ENCODE measurements at regions not wholly inside any gene's neighbourhood (a gene's known extent, or its start where the extent isn't known, plus 50 kb on each side); places are given as distances from the start of the nearest gene placed in this dataset.

DNA sequence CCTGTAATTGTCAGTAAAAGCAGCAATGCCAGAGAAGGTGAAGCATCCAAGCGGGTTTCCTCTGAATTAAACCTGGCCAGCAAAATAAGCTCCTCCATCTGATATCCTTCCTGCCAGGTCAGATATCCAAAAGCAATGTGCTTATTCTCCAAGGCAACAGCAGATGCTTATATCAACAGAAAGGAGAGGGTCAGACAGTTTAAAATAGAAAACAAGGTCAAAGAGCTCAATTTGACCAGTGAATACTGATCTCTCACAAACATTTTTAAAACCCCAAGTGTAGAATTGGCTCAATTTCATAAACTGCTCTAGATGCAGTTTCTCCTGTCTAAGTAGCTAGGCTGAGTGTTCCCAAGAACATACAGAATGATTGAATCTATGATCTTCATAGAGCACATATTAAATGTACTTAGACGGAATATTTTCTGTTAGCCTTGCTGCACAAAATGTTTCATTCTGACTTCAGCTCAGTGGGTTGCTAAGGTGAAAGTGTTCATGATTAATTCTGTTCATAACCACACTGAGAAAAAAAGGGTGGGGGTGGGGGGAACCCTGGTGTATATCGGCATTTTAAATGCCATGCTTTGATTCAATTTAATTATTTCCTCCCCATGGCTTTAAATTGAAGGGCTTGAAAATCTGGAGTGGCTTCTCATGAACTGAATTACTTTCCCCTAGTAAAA lies 174.2 kb upstream of the ARHGAP20 start:
- H3K36me3 ChIP-seq: no peaks in the 10 kb centered on the region
- H3K27me3 ChIP-seq: no peaks in the 10 kb centered on the region
- H3K4me3 ChIP-seq: no peak overlapping the region
- no peak for TF ChIP-seq POLR2A (IDR thresholded peaks at IDR 0.05)
- TF ChIP-seq CTCF (IDR thresholded peaks at IDR 0.05): no peak
- no peak overlapping the region for H3K27ac ChIP-seq
- no peaks in the 10 kb centered on the region for H3K9me3 ChIP-seq
- H3K4me1 ChIP-seq: peaks cover 0 to 4% (median 0%) of the 10 kb centered on the region in 4 donors
- DNase-seq: no peak

GRCh38 chr11:110883256-110883655 lies 171.0 kb upstream of the ARHGAP20 start:
- DNase-seq: no peak
- no peaks in the 10 kb centered on the region for H3K36me3 ChIP-seq
- no peaks in the 10 kb centered on the region for H3K27me3 ChIP-seq
- H3K4me3 ChIP-seq: no peak overlapping the region
- H3K9me3 ChIP-seq: no peaks in the 10 kb centered on the region
- peaks cover 0 to 4% (median 0%) of the 10 kb centered on the region in 4 donors for H3K4me1 ChIP-seq
- H3K27ac ChIP-seq: no peak overlapping the region
- TF ChIP-seq CTCF (IDR thresholded peaks at IDR 0.05) (no peak), POLR2A (IDR thresholded peaks at IDR 0.05) (no peak)

GRCh38 chr11:110878513-110878912 lies 166.3 kb upstream of the ARHGAP20 start:
- Histone ChIP-seq H3K9me3 (no peaks in the 10 kb centered on the region), H3K36me3 (no peaks in the 10 kb centered on the region), H3K4me3 (no peak overlapping the region), H3K27me3 (no peaks in the 10 kb centered on the region), H3K27ac (no peak overlapping the region), H3K4me1 (no peaks in the 10 kb centered on the region)
- TF ChIP-seq POLR2A (IDR thresholded peaks at IDR 0.05): no peak
- no peak for TF ChIP-seq CTCF (IDR thresholded peaks at IDR 0.05)
- no peak for DNase-seq

DNA sequence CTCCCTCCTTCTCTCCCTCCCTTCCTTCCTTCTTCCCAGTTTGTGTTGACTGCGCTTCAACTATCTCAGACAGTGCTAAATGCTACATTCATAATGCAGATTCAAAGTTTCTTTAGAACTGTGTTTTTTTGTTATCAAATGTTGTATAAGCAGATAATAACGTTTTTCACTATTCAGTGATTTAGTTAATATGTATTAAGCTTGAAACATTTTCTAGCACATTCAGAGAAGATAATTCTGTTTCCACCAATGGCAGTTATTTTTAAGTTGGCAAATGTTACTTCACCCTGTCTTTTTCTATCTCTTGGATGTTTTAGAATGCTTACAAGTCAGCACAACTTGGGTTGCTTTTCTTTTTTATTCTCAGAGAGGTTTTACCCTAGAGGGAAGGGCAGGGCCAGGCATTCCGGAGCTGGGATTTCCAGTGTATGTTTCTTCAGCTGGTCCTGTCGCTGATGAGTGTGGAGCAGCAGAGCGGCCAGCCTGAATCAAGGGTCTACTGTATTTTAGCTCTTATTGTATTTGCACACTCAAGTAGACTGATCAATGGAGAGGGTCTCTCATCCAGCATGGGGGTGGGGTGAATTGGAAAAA lies 162.3 kb upstream of the ARHGAP20 start:
- no peak overlapping the region for H3K27ac ChIP-seq
- no peak for TF ChIP-seq CTCF (IDR thresholded peaks at IDR 0.05)
- TF ChIP-seq POLR2A (IDR thresholded peaks at IDR 0.05): no peak
- no peak overlapping the region for H3K4me3 ChIP-seq
- no peak for DNase-seq
- H3K9me3 ChIP-seq: no peaks in the 10 kb centered on the region
- no peaks in the 10 kb centered on the region for H3K36me3 ChIP-seq
- no peaks in the 10 kb centered on the region for H3K4me1 ChIP-seq
- no peaks in the 10 kb centered on the region for H3K27me3 ChIP-seq

DNA sequence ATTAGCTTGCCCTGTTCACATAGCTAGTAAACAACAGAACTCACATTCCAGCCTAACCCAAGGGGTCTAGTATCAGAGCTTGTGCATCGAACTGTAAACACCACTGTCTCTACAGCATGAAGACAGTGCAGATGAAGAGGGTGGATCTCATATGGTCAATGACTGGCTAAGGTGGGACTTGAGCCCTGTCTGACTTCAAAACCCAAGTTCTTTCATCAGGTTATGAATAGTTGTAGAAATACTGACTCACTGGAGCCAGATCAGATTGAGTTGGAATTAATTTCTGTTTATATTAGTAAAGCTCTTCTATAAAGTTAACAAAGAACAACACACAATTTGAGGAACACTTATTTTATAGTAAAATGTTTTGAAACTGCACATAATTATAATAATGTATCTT lies 161.7 kb upstream of the ARHGAP20 start:
- TF ChIP-seq POLR2A (IDR thresholded peaks at IDR 0.05) (no peak), CTCF (IDR thresholded peaks at IDR 0.05) (no peak)

More for the DNA sequence above, 161.7 kb upstream of the ARHGAP20 start:
- Histone ChIP-seq H3K4me3 (no peak overlapping the region), H3K27ac (no peak overlapping the region), H3K9me3 (no peaks in the 10 kb centered on the region), H3K4me1 (no peaks in the 10 kb centered on the region), H3K36me3 (no peaks in the 10 kb centered on the region), H3K27me3 (no peaks in the 10 kb centered on the region)
- no peak for DNase-seq
